ENCODE measurements at regions not wholly inside any gene's neighbourhood (a gene's known extent, or its start where the extent isn't known, plus 50 kb on each side); places are given as distances from the start of the nearest gene placed in this dataset.
"Not testable (repeated sequence)": the region's sequence is repeated elsewhere in the genome, so short reads cannot be mapped to it uniquely, and the experiment has no call there.

- TF ChIP-seq HMGXB4 (CRISPR knock-in tag; IDR thresholded peaks at IDR 0.05); JUN (CRISPR knock-in tag; IDR thresholded peaks at IDR 0.05); CTCF (IDR thresholded peaks at IDR 0.05); ATF1 (CRISPR knock-in tag; IDR thresholded peaks at IDR 0.05); ATF2 (CRISPR knock-in tag; IDR thresholded peaks at IDR 0.05; ENCODE audit: borderline replicate concordance, low read depth); FOXP1 (CRISPR knock-in tag; IDR thresholded peaks at IDR 0.05; ENCODE audit: borderline replicate concordance); ZNF396 (CRISPR knock-in tag; IDR thresholded peaks at IDR 0.05; ENCODE audit: borderline replicate concordance); CREB1 (CRISPR knock-in tag; IDR thresholded peaks at IDR 0.05); ZNF138 (CRISPR knock-in tag; conservative IDR thresholded peaks at IDR 0.05): not testable (repeated sequence)
Measured at GRCh38 chr19:13632164-13632563, 125.9 kb upstream of the CACNA1A start.

Measured in WTC11 (cell line).